SK-N-SH (cell line): ENCODE measurements at regions not wholly inside any gene's neighbourhood (a gene's known extent, or its start where the extent isn't known, plus 50 kb on each side); places are given as distances from the start of the nearest gene placed in this dataset.

ENCODE experiments used
- CTCF ChIA-PET: fragments of 300-600, 350-600 bp; formaldehyde crosslinking; extraction: SDS; loops from one replicate; lab custom pipeline; 2021; lab: Yijun Ruan, JAX
- POLR2A ChIA-PET: fragments of 350-600 bp; sonication (Branson Sonifier 250); formaldehyde crosslinking; extraction: SDS; loops from one replicate; lab custom pipeline; 2020; ENCODE audit warnings: antibody characterized with exemption, inconsistent platforms; lab: Yijun Ruan, JAX
- DNase-seq: peaks from one replicate; pipeline ENCODE4 v3.0.0; 2012
- H2AFZ ChIP-seq: fragments of 200-600 bp; sonication (generic); 2 replicates; pipeline ENCODE4 v1.8.1; 2016; ENCODE audit warnings: antibody characterized with exemption, mild to moderate bottlenecking, low read depth
- H3F3A ChIP-seq: fragments of 200-600 bp; sonication (generic); replicated peaks from 2 replicates; pipeline ENCODE3; 2016; ENCODE audit warnings: antibody characterized with exemption, mild to moderate bottlenecking; ENCODE audit not compliant: insufficient read depth
- H3K27ac ChIP-seq, 2 experiments: fragments of 200-500 bp in 1 of 2; fragments of 200-600 bp in 1 of 2; sonication (Bioruptor generic) in 1 of 2; sonication (generic), shearing (Covaris generic) in 1 of 2; 2 replicates each; pipeline versions ENCODE4 v1.5.1 to v1.6.1; 2014 to 2016; ENCODE audit warnings: low read depth in 2 of 2, inconsistent platforms in 1 of 2, low read length in 1 of 2, mild to moderate bottlenecking in 1 of 2, mixed read lengths in 1 of 2
- H3K27me3 ChIP-seq: fragments of 200-600 bp; sonication (generic), shearing (Covaris generic); 2 replicates; pipeline ENCODE4 v1.6.1; 2016; ENCODE audit warnings: mixed run types; ENCODE audit not compliant: insufficient read depth
- H3K36me3 ChIP-seq, 2 experiments: fragments of 200-500 bp in 1 of 2; fragments of 200-600 bp in 1 of 2; sonication (Bioruptor generic) in 1 of 2; sonication (generic) in 1 of 2; replicated peaks in 1 of 2; 2 replicates each; pipeline versions ENCODE3 to v1.5.1; 2014 to 2016; ENCODE audit warnings: low read length in 1 of 2, mild to moderate bottlenecking in 1 of 2; ENCODE audit not compliant: insufficient read depth in 2 of 2, control insufficient read depth in 1 of 2
- H3K4me1 ChIP-seq, 2 experiments: fragments of 200-500 bp in 1 of 2; fragments of 200-600 bp in 1 of 2; sonication (Bioruptor generic) in 1 of 2; sonication (generic), shearing (Covaris generic) in 1 of 2; 2 replicates each; pipeline versions ENCODE4 v1.5.1 to v1.6.1; 2014 to 2016; ENCODE audit warnings: low read depth in 1 of 2, low read length in 1 of 2, mixed run types in 1 of 2; ENCODE audit not compliant: insufficient read depth in 2 of 2, control insufficient read depth in 1 of 2
- H3K4me2 ChIP-seq: fragments of 200-600 bp; sonication (generic), shearing (Covaris generic); 2 replicates; pipeline ENCODE4 v1.6.1; 2017; ENCODE audit warnings: mixed run types
- H3K4me3 ChIP-seq, 2 experiments: fragments of 200-500 bp in 1 of 2; fragments of 200-600 bp in 1 of 2; sonication (Bioruptor generic) in 1 of 2; sonication (generic), shearing (Covaris generic) in 1 of 2; 2 replicates each; pipeline versions ENCODE4 v1.5.1 to v1.8.1; 2014 to 2016; ENCODE audit warnings: low read depth in 2 of 2, inconsistent platforms in 1 of 2, low read length in 1 of 2, mild to moderate bottlenecking in 1 of 2, mixed read lengths in 1 of 2, moderate library complexity in 1 of 2
- H3K79me2 ChIP-seq: fragments of 200-600 bp; sonication (generic); 2 replicates; pipeline ENCODE4 v1.8.1; 2017; ENCODE audit warnings: mild to moderate bottlenecking; ENCODE audit not compliant: insufficient read depth
- H3K9ac ChIP-seq: fragments of 200-600 bp; sonication (generic); 2 replicates; pipeline ENCODE4 v1.6.1; 2017; ENCODE audit warnings: mixed run types
- H3K9me2 ChIP-seq: fragments of 200-600 bp; sonication (generic); 2 replicates; pipeline ENCODE4 v1.6.1; 2017; ENCODE audit warnings: mixed run types
- H3K9me3 ChIP-seq: fragments of 200-600 bp; sonication (generic); 2 replicates; pipeline ENCODE4 v1.6.1; 2017; ENCODE audit warnings: mixed run types, mild to moderate bottlenecking, moderate library complexity
- H4K20me1 ChIP-seq: fragments of 200-600 bp; sonication (generic); 2 replicates; pipeline ENCODE4 v1.6.1; 2017; ENCODE audit warnings: mild to moderate bottlenecking, mixed run types; ENCODE audit not compliant: insufficient read depth
- CTCF ChIP-seq: fragments of 200-600 bp; sonication (generic); IDR thresholded peaks from 2 replicates; pipeline ENCODE4 v1.6.1; 2017; ENCODE audit warnings: antibody characterized with exemption, mild to moderate bottlenecking, moderate library complexity
- EP300 ChIP-seq, 2 experiments: IDR thresholded peaks; 2 replicates each; pipeline versions ENCODE4 v1.4.0 to v1.6.1; 2012; ENCODE audit warnings: borderline replicate concordance in 1 of 2, low read depth in 1 of 2, low read length in 1 of 2
- EZH2phosphoT487 ChIP-seq: fragments of 200-600 bp; sonication (generic); IDR thresholded peaks from 2 replicates; pipeline ENCODE4 v1.6.1; 2017; ENCODE audit warnings: low read depth, mixed run types, mild to moderate bottlenecking, antibody characterized with exemption, moderate library complexity, borderline replicate concordance
- GABPA ChIP-seq: IDR thresholded peaks from 2 replicates; pipeline ENCODE4 v1.4.0; 2012; ENCODE audit warnings: low read depth, mild to moderate bottlenecking
- GATA2 ChIP-seq: sonication (generic); formaldehyde crosslinking; IDR thresholded peaks from 2 replicates; pipeline ENCODE4 v1.5.0; 2020; ENCODE audit warnings: mild to moderate bottlenecking, missing genetic modification reagents
- MEF2A ChIP-seq: IDR thresholded peaks from 2 replicates; pipeline ENCODE4 v1.4.0; 2012; ENCODE audit warnings: low read depth, borderline replicate concordance
- MXI1 ChIP-seq: IDR thresholded peaks from 2 replicates; pipeline ENCODE4 v1.6.1; 2012; ENCODE audit warnings: mild to moderate bottlenecking, low read depth, low read length, improper control_type of control experiment
- NRF1 ChIP-seq: IDR thresholded peaks from 2 replicates; pipeline ENCODE4 v1.6.1; 2012; ENCODE audit warnings: low read depth, mild to moderate bottlenecking, low read length
- PBX3 ChIP-seq: IDR thresholded peaks from 2 replicates; pipeline ENCODE4; 2012
- RFX5 ChIP-seq: IDR thresholded peaks from 2 replicates; pipeline ENCODE4 v1.6.1; 2012; ENCODE audit warnings: mild to moderate bottlenecking, improper control_type of control experiment, low read length
- RXRA ChIP-seq: IDR thresholded peaks from 2 replicates; pipeline ENCODE4 v1.4.0; 2012; ENCODE audit warnings: low read depth, mild to moderate bottlenecking, borderline replicate concordance
- TEAD4 ChIP-seq: IDR thresholded peaks from 2 replicates; pipeline ENCODE4 v1.4.0; 2012; ENCODE audit warnings: mild to moderate bottlenecking, borderline replicate concordance; ENCODE audit not compliant: insufficient read depth
- WGBS: methylation state at CpG from one replicate; pipeline ENCODE4 v1.1.6; 2017; ENCODE audit warnings: low lambda C conversion rate; 5-methylcytosine and 5-hydroxymethylcytosine counted together
- TF ChIP-seq, protein P1 (sequence below): fragments of 150-350 bp; IDR thresholded peaks from 2 replicates; pipeline ENCODE4 v1.6.1; 2017; ENCODE audit warnings: antibody characterized with exemption, low read length, low read depth, borderline replicate concordance

GRCh38 chr1:195053478-195053877 is 1554.8 kb downstream of the KCNT2 start:
- CTCF ChIA-PET: no interaction called here
- WGBS: 5% methylated on average over 2 of the region's 2 CpGs
- TF ChIP-seq EP300 (IDR thresholded peaks at IDR 0.05; ENCODE audit: borderline replicate concordance in 1 of 2, low read depth in 1 of 2, low read length in 1 of 2) (no peak), NRF1 (no peak), MEF2A (no peak), PBX3 (no peak), MXI1 (no peak), EZH2phosphoT487 (no peak), RXRA (no peak), GATA2 (CRISPR knock-in tag) (no peak), GABPA (no peak), TEAD4 (no peak), RFX5 (no peak)
- TF ChIP-seq, protein P1, sequence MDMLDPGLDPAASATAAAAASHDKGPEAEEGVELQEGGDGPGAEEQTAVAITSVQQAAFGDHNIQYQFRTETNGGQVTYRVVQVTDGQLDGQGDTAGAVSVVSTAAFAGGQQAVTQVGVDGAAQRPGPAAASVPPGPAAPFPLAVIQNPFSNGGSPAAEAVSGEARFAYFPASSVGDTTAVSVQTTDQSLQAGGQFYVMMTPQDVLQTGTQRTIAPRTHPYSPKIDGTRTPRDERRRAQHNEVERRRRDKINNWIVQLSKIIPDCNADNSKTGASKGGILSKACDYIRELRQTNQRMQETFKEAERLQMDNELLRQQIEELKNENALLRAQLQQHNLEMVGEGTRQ: no peak
- Histone ChIP-seq H4K20me1 (no peaks in the 10 kb centered on the region), H3K27me3 (no peaks in the 10 kb centered on the region), H3K9me3 (no peaks in the 10 kb centered on the region), H3K27ac (no peak overlapping the region), H3F3A (no peaks in the 10 kb centered on the region), H3K4me2 (0 out of 2 replicates have a peak overlapping the region, but pooled peaks have one; percentile 42), H2AFZ (peak overlapping the region; percentile 75; the same call in 1 of the 2 replicates), H3K79me2 (no peaks in the 10 kb centered on the region), H3K36me3 (no peaks in the 10 kb centered on the region), H3K4me1 (no peaks in the 10 kb centered on the region; a peak in 1 of 4 replicates), H3K4me3 (peak overlapping the region in 1 of 2 experiments; percentile 41; a peak in 1 of 4 replicates), H3K9me2 (no peaks in the 10 kb centered on the region), H3K9ac (no peak overlapping the region)
- POLR2A ChIA-PET: no interaction called here
- DNase-seq: no peak

- Histone ChIP-seq H3K79me2 (no peaks in the 10 kb centered on the region), H2AFZ (no peak overlapping the region), H3K27ac (no peak overlapping the region), H3K9me2 (no peaks in the 10 kb centered on the region), H3K9me3 (no peaks in the 10 kb centered on the region), H3K36me3 (no peaks in the 10 kb centered on the region), H3K4me1 (no peaks in the 10 kb centered on the region), H3F3A (no peaks in the 10 kb centered on the region), H3K4me2 (no peak overlapping the region), H3K4me3 (no peak overlapping the region), H3K27me3 (no peaks in the 10 kb centered on the region), H4K20me1 (no peaks in the 10 kb centered on the region), H3K9ac (no peak overlapping the region)
- ChIA-PET POLR2A (no interaction called here), CTCF (no interaction called here)
- no peak for DNase-seq
- WGBS: 14% methylated on average over 2 of the region's 2 CpGs
- TF ChIP-seq CTCF: no peak
These were observed 1560.5 kb downstream of the KCNT2 start for GRCh38 chr1:195047772-195048171.
